ENCODE measurements at regions not wholly inside any gene's neighbourhood (a gene's known extent, or its start where the extent isn't known, plus 50 kb on each side); places are given as distances from the start of the nearest gene placed in this dataset.

- H3K27me3 ChIP-seq (ENCODE audit: insufficient read depth, low read length, poor library complexity, severe bottlenecking) = no peaks in the 10 kb centered on the region
- H3K4me3 Mint-ChIP-seq = no peak overlapping the region
- CTCF ChIA-PET = interaction anchor here (1.2 kb wide), 1 partner anchor 10 kb away, joined by 4 read pairs; no protein-coding TSS in a partner anchor
- no peak for DNase-seq
- peaks cover 13% of the 10 kb centered on the region for H3K4me1 ChIP-seq (ENCODE audit: insufficient read depth, low read length)
- no peaks in the 10 kb centered on the region for H3K36me3 Mint-ChIP-seq
- peak overlapping the region in 1 of 8 donors; percentile 14 for H3K27ac Mint-ChIP-seq
- no peak overlapping the region for H3K4me3 ChIP-seq (ENCODE audit: low read length)
- peaks cover 15 to 25% (median 20%) of the 10 kb centered on the region in 3 donors for H3K4me1 Mint-ChIP-seq
- H3K9me3 Mint-ChIP-seq = no peaks in the 10 kb centered on the region
- H3K27ac ChIP-seq (ENCODE audit: low read depth, low read length) = no peak overlapping the region
- H3K27me3 Mint-ChIP-seq = peaks cover 0 to 1% of the 10 kb centered on the region in 2 donors
- POLR2A ChIA-PET = no interaction called here
- no peaks in the 10 kb centered on the region for H3K36me3 ChIP-seq (ENCODE audit: insufficient read depth, low read length)
- H3K9me3 ChIP-seq (ENCODE audit: low read length) = no peaks in the 10 kb centered on the region
Observed at GRCh38 chr17:27216836-27217235, 77.1 kb upstream of the WSB1 start.

- Histone ChIP-seq H3K27ac (ENCODE audit: low read depth, low read length) (no peak overlapping the region), H3K4me1 (ENCODE audit: insufficient read depth, low read length) (peaks cover 13% of the 10 kb centered on the region), H3K27me3 (ENCODE audit: insufficient read depth, low read length, poor library complexity, severe bottlenecking) (no peaks in the 10 kb centered on the region), H3K4me3 (ENCODE audit: low read length) (no peak overlapping the region), H3K9me3 (ENCODE audit: low read length) (no peaks in the 10 kb centered on the region), H3K36me3 (ENCODE audit: insufficient read depth, low read length) (no peaks in the 10 kb centered on the region)
- ChIA-PET POLR2A (no interaction called here), CTCF (interaction anchor here (1.3 kb wide), 1 partner anchor 19 kb away, joined by 7 read pairs; no protein-coding TSS in a partner anchor)
- peaks cover 0 to 1% of the 10 kb centered on the region in 2 donors for H3K27me3 Mint-ChIP-seq
- H3K27ac Mint-ChIP-seq = peak overlapping the region in 6 of 8 donors; percentile 25 to 77 (median 38)
- H3K9me3 Mint-ChIP-seq = no peaks in the 10 kb centered on the region
- H3K4me3 Mint-ChIP-seq = peak overlapping the region in 3 of 7 donors; percentile 31 to 56 (median 34)
- H3K4me1 Mint-ChIP-seq = peaks cover 15 to 25% (median 20%) of the 10 kb centered on the region in 3 donors
- DNase-seq = no peak
- H3K36me3 Mint-ChIP-seq = no peaks in the 10 kb centered on the region
Observed at GRCh38 chr17:27217631-27218030, 76.3 kb upstream of the WSB1 start.

- Mint-ChIP-seq H3K9me3 (no peaks in the 10 kb centered on the region), H3K4me3 (peak overlapping the region in 3 of 7 donors; percentile 31 to 56 (median 34)), H3K36me3 (no peaks in the 10 kb centered on the region), H3K4me1 (peaks cover 15 to 25% (median 20%) of the 10 kb centered on the region in 3 donors), H3K27ac (peak overlapping the region in 6 of 8 donors; percentile 21 to 77 (median 44)), H3K27me3 (peaks cover 0 to 1% of the 10 kb centered on the region in 2 donors)
- H3K9me3 ChIP-seq (ENCODE audit: low read length) = no peaks in the 10 kb centered on the region
- no peak overlapping the region for H3K27ac ChIP-seq (ENCODE audit: low read depth, low read length)
- no peaks in the 10 kb centered on the region for H3K36me3 ChIP-seq (ENCODE audit: insufficient read depth, low read length)
- H3K4me1 ChIP-seq (ENCODE audit: insufficient read depth, low read length) = peaks cover 13% of the 10 kb centered on the region
- no peak for DNase-seq
- H3K27me3 ChIP-seq (ENCODE audit: insufficient read depth, low read length, poor library complexity, severe bottlenecking) = no peaks in the 10 kb centered on the region
- ChIA-PET POLR2A (no interaction called here), CTCF (interaction anchor here (1.3 kb wide), 2 partner anchors 19 to 382 kb away, joined by 3 to 7 read pairs; no protein-coding TSS in a partner anchor)
- H3K4me3 ChIP-seq (ENCODE audit: low read length) = no peak overlapping the region
Observed at GRCh38 chr17:27218041-27218440, 75.9 kb upstream of the WSB1 start.

GRCh38 chr17:27218719-27219488 is 75.0 kb upstream of the WSB1 start:
- no peak for DNase-seq

GRCh38 chr17:27222515-27222914 is 71.4 kb upstream of the WSB1 start:
- no peak overlapping the region for H3K27ac ChIP-seq (ENCODE audit: low read depth, low read length)
- peaks cover 0 to 1% of the 10 kb centered on the region in 2 donors for H3K27me3 Mint-ChIP-seq
- DNase-seq = no peak

More at GRCh38 chr17:27218719-27219488, 75.0 kb upstream of the WSB1 start:
- Histone ChIP-seq H3K4me3 (ENCODE audit: low read length) (no peak overlapping the region), H3K27me3 (ENCODE audit: insufficient read depth, low read length, poor library complexity, severe bottlenecking) (no peaks in the 10 kb centered on the region), H3K27ac (ENCODE audit: low read depth, low read length) (no peak overlapping the region), H3K4me1 (ENCODE audit: insufficient read depth, low read length) (peaks cover 13% of the 10 kb centered on the region), H3K36me3 (ENCODE audit: insufficient read depth, low read length) (no peaks in the 10 kb centered on the region), H3K9me3 (ENCODE audit: low read length) (no peaks in the 10 kb centered on the region)
- Mint-ChIP-seq H3K4me3 (peak overlapping the region in 4 of 7 donors; percentile 20 to 46 (median 45)), H3K27me3 (peaks cover 0 to 1% of the 10 kb centered on the region in 2 donors), H3K27ac (peak overlapping the region; percentile 49 to 93 (median 84)), H3K4me1 (peaks cover 15 to 25% (median 20%) of the 10 kb centered on the region in 3 donors), H3K9me3 (peaks cover 0 to 3% (median 0%) of the 10 kb centered on the region in 5 donors), H3K36me3 (no peaks in the 10 kb centered on the region)
- CTCF ChIA-PET = interaction anchor here (1.3 kb wide), 2 partner anchors 18 to 381 kb away, joined by 3 to 7 read pairs; no protein-coding TSS in a partner anchor
- POLR2A ChIA-PET = no interaction called here

GRCh38 chr17:27224526-27225315 is 69.2 kb upstream of the WSB1 start:
- H3K9me3 ChIP-seq (ENCODE audit: low read length) = no peaks in the 10 kb centered on the region
- POLR2A ChIA-PET = no interaction called here
- DNase-seq = no peak
- H3K27ac ChIP-seq (ENCODE audit: low read depth, low read length) = no peak overlapping the region
- Mint-ChIP-seq H3K4me1 (no peaks in the 10 kb centered on the region), H3K36me3 (no peaks in the 10 kb centered on the region), H3K4me3 (no peak overlapping the region), H3K27ac (peak overlapping the region in 1 of 8 donors; percentile 65), H3K27me3 (no peaks in the 10 kb centered on the region), H3K9me3 (peaks cover 0 to 3% (median 0%) of the 10 kb centered on the region in 5 donors)
- CTCF ChIA-PET = no interaction called here
- no peak overlapping the region for H3K4me3 ChIP-seq (ENCODE audit: low read length)
- no peaks in the 10 kb centered on the region for H3K36me3 ChIP-seq (ENCODE audit: insufficient read depth, low read length)
- no peaks in the 10 kb centered on the region for H3K4me1 ChIP-seq (ENCODE audit: insufficient read depth, low read length)
- H3K27me3 ChIP-seq (ENCODE audit: insufficient read depth, low read length, poor library complexity, severe bottlenecking) = no peaks in the 10 kb centered on the region

More at GRCh38 chr17:27222515-27222914, 71.4 kb upstream of the WSB1 start:
- H3K4me1 Mint-ChIP-seq = peaks cover 15 to 21% (median 18%) of the 10 kb centered on the region in 3 donors
- H3K27me3 ChIP-seq (ENCODE audit: insufficient read depth, low read length, poor library complexity, severe bottlenecking) = no peaks in the 10 kb centered on the region
- no peak overlapping the region for H3K4me3 Mint-ChIP-seq
- ChIA-PET POLR2A (no interaction called here), CTCF (no interaction called here)
- no peaks in the 10 kb centered on the region for H3K9me3 ChIP-seq (ENCODE audit: low read length)
- peaks cover 13% of the 10 kb centered on the region for H3K4me1 ChIP-seq (ENCODE audit: insufficient read depth, low read length)
- peaks cover 0 to 3% (median 0%) of the 10 kb centered on the region in 5 donors for H3K9me3 Mint-ChIP-seq
- no peaks in the 10 kb centered on the region for H3K36me3 ChIP-seq (ENCODE audit: insufficient read depth, low read length)
- H3K36me3 Mint-ChIP-seq = no peaks in the 10 kb centered on the region
- H3K4me3 ChIP-seq (ENCODE audit: low read length) = no peak overlapping the region
- H3K27ac Mint-ChIP-seq = no peak overlapping the region

GRCh38 chr17:27226611-27227230 is 67.2 kb upstream of the WSB1 start:
- H3K9me3 ChIP-seq (ENCODE audit: low read length) = no peaks in the 10 kb centered on the region
- DNase-seq = no peak
- H3K27ac ChIP-seq (ENCODE audit: low read depth, low read length) = no peak overlapping the region
- Mint-ChIP-seq H3K4me3 (no peak overlapping the region), H3K27me3 (no peaks in the 10 kb centered on the region), H3K27ac (no peak overlapping the region), H3K36me3 (no peaks in the 10 kb centered on the region), H3K9me3 (peaks cover 0 to 3% (median 0%) of the 10 kb centered on the region in 5 donors), H3K4me1 (no peaks in the 10 kb centered on the region)
- ChIA-PET POLR2A (no interaction called here), CTCF (interaction anchor here (1.4 kb wide), 2 partner anchors 10 to 106 kb away, joined by 3 to 4 read pairs; no protein-coding TSS in a partner anchor)
- no peaks in the 10 kb centered on the region for H3K4me1 ChIP-seq (ENCODE audit: insufficient read depth, low read length)
- H3K27me3 ChIP-seq (ENCODE audit: insufficient read depth, low read length, poor library complexity, severe bottlenecking) = no peaks in the 10 kb centered on the region
- H3K36me3 ChIP-seq (ENCODE audit: insufficient read depth, low read length) = no peaks in the 10 kb centered on the region
- H3K4me3 ChIP-seq (ENCODE audit: low read length) = no peak overlapping the region
